Esophagus squamous epithelium (tissue), 4 donors: ENCODE measurements at regions not wholly inside any gene's neighbourhood (a gene's known extent, or its start where the extent isn't known, plus 50 kb on each side); places are given as distances from the start of the nearest gene placed in this dataset.

Experiments
- POLR2A ChIP-seq, 4 donors: fragments of 450-650 bp; IDR thresholded peaks; one replicate each; pipeline ENCODE4 v1.6.1; 2017; ENCODE audit warnings: antibody characterized with exemption in 4 of 4, mild to moderate bottlenecking in 4 of 4, moderate library complexity in 3 of 4
- TF ChIP-seq, protein P1 (sequence below), 6 experiments: fragments of 450-650 bp in 4 of 6; fragments of 200-600 bp in 2 of 6; sonication (generic) in 2 of 6; IDR thresholded peaks; one replicate each; pipeline ENCODE4 v1.5.1; 2016 to 2019; ENCODE audit warnings: antibody characterized with exemption in 6 of 6, mild to moderate bottlenecking in 4 of 6, moderate library complexity in 4 of 6

DNA sequence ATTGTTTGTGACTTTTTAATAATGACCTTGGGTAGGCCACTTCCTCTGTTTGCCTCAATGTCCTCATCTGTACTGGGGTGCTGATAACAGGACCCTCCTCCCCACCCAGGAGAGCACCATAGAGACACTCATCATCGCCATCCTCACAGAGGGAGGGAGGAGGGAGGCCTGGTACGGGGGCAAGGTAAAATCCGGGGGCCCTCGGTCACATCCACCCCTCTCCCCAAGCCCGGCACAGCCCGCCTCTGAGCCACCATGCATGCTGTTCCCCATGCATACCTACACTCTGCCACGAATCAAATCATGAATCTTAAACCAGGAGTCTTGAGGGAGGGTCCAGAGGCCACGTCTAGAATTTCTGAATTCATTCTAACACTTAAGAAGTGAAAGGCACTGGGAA is 74.9 kb upstream of the IQSEC1 start:
- TF ChIP-seq, protein P1, sequence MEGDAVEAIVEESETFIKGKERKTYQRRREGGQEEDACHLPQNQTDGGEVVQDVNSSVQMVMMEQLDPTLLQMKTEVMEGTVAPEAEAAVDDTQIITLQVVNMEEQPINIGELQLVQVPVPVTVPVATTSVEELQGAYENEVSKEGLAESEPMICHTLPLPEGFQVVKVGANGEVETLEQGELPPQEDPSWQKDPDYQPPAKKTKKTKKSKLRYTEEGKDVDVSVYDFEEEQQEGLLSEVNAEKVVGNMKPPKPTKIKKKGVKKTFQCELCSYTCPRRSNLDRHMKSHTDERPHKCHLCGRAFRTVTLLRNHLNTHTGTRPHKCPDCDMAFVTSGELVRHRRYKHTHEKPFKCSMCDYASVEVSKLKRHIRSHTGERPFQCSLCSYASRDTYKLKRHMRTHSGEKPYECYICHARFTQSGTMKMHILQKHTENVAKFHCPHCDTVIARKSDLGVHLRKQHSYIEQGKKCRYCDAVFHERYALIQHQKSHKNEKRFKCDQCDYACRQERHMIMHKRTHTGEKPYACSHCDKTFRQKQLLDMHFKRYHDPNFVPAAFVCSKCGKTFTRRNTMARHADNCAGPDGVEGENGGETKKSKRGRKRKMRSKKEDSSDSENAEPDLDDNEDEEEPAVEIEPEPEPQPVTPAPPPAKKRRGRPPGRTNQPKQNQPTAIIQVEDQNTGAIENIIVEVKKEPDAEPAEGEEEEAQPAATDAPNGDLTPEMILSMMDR (IDR thresholded peaks at IDR 0.05) = no peak
- TF ChIP-seq POLR2A (IDR thresholded peaks at IDR 0.05) = no peak
